ENCODE measurements at regions not wholly inside any gene's neighbourhood (a gene's known extent, or its start where the extent isn't known, plus 50 kb on each side); places are given as distances from the start of the nearest gene placed in this dataset.

- Mint-ChIP-seq H3K27ac (no peak overlapping the region), H3K4me1 (peaks cover 6% of the 10 kb centered on the region), H3K36me3 (ENCODE audit: low read depth) (no peaks in the 10 kb centered on the region), H3K4me3 (no peak overlapping the region), H3K9me3 (no peaks in the 10 kb centered on the region), H3K27me3 (ENCODE audit: insufficient read depth) (no peaks in the 10 kb centered on the region)
- DNase-seq = no peak
- Histone ChIP-seq H3K9me3 (ENCODE audit: control insufficient read depth, low read length) (no peaks in the 10 kb centered on the region), H3K27ac (ENCODE audit: low read depth, low read length) (no peak overlapping the region), H3K4me1 (ENCODE audit: control insufficient read depth, insufficient read depth, low read length) (no peaks in the 10 kb centered on the region), H3K4me3 (ENCODE audit: low read length) (no peak overlapping the region), H3K36me3 (ENCODE audit: control insufficient read depth, insufficient read depth, low read length) (no peaks in the 10 kb centered on the region), H3K27me3 (ENCODE audit: control insufficient read depth, insufficient read depth, low read length, poor library complexity, severe bottlenecking) (no peaks in the 10 kb centered on the region), H3K9ac (ENCODE audit: extremely low read depth, low read length, poor library complexity, severe bottlenecking) (no peak overlapping the region)
- TF ChIP-seq CTCF (conservative IDR thresholded peaks at IDR 0.05) = no peak
- WGBS, 2 experiments (ENCODE audit: insufficient coverage in 1 of 2, insufficient read length in 1 of 2) = 96 to 100% methylated on average over 1 to 2 of the region's 2 CpGs
These were observed 92.2 kb upstream of the SETBP1 start for GRCh38 chr18:44588508-44588907.

DNA sequence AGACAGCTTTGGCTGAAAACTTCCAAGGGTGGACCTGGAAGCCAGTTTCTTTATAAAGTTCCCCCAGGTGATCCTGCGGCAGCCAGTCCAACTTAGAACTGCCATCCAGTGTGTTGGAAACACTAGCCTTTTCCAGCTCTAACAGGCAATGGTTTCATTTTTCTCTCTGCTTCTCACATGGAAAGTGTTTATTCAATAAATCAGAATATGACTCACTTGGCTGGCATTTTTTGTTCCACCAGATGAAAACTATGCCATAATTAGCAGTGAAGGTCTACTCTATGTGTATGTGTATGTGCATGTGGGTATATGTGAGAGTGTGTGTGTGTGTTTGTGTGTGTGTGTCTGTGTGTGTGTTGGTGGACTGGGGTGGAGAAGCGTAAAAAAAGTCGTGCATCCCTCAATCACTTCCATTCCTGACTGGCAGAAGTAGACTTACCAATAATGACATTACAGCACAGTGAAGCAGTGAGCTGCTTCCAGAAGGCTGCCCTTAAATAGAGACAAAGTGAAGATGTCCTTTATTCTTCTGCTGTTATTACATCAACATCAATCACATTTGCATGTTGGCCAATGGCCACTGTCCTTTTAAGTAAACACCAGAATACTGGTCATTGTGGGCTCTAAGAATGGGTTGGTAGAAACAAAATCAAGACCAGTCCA is 90.9 kb upstream of the SETBP1 start:
- no peaks in the 10 kb centered on the region for H3K27me3 ChIP-seq (ENCODE audit: control insufficient read depth, insufficient read depth, low read length, poor library complexity, severe bottlenecking)
- Mint-ChIP-seq H3K4me3 (no peak overlapping the region), H3K27ac (no peak overlapping the region), H3K9me3 (no peaks in the 10 kb centered on the region), H3K36me3 (ENCODE audit: low read depth) (no peaks in the 10 kb centered on the region), H3K27me3 (ENCODE audit: insufficient read depth) (no peaks in the 10 kb centered on the region), H3K4me1 (peaks cover 10% of the 10 kb centered on the region)
- H3K9ac ChIP-seq (ENCODE audit: extremely low read depth, low read length, poor library complexity, severe bottlenecking) = no peak overlapping the region
- WGBS, 2 experiments (ENCODE audit: insufficient coverage in 1 of 2, insufficient read length in 1 of 2) = 86 to 96% methylated on average over 1 to 3 of the region's 3 CpGs
- TF ChIP-seq CTCF (conservative IDR thresholded peaks at IDR 0.05) = no peak
- H3K27ac ChIP-seq (ENCODE audit: low read depth, low read length) = no peak overlapping the region
- no peak overlapping the region for H3K4me3 ChIP-seq (ENCODE audit: low read length)
- no peak for DNase-seq
- no peaks in the 10 kb centered on the region for H3K36me3 ChIP-seq (ENCODE audit: control insufficient read depth, insufficient read depth, low read length)
- no peaks in the 10 kb centered on the region for H3K4me1 ChIP-seq (ENCODE audit: control insufficient read depth, insufficient read depth, low read length)
- H3K9me3 ChIP-seq (ENCODE audit: control insufficient read depth, low read length) = no peaks in the 10 kb centered on the region

- WGBS, 2 experiments (ENCODE audit: insufficient coverage in 1 of 2, insufficient read length in 1 of 2) = 88 to 96% methylated on average over 1 of the region's 1 CpG
- H3K9me3 Mint-ChIP-seq = no peaks in the 10 kb centered on the region
- no peak for TF ChIP-seq CTCF (conservative IDR thresholded peaks at IDR 0.05)
- H3K36me3 ChIP-seq (ENCODE audit: control insufficient read depth, insufficient read depth, low read length) = no peaks in the 10 kb centered on the region
- no peak overlapping the region for H3K4me3 Mint-ChIP-seq
- peaks cover 10% of the 10 kb centered on the region for H3K4me1 Mint-ChIP-seq
- DNase-seq = no peak
- no peaks in the 10 kb centered on the region for H3K4me1 ChIP-seq (ENCODE audit: control insufficient read depth, insufficient read depth, low read length)
- no peak overlapping the region for H3K27ac ChIP-seq (ENCODE audit: low read depth, low read length)
- no peaks in the 10 kb centered on the region for H3K36me3 Mint-ChIP-seq (ENCODE audit: low read depth)
- H3K27me3 ChIP-seq (ENCODE audit: control insufficient read depth, insufficient read depth, low read length, poor library complexity, severe bottlenecking) = no peaks in the 10 kb centered on the region
- H3K4me3 ChIP-seq (ENCODE audit: low read length) = no peak overlapping the region
- H3K27me3 Mint-ChIP-seq (ENCODE audit: insufficient read depth) = no peaks in the 10 kb centered on the region
- H3K27ac Mint-ChIP-seq = no peak overlapping the region
- no peaks in the 10 kb centered on the region for H3K9me3 ChIP-seq (ENCODE audit: control insufficient read depth, low read length)
- H3K9ac ChIP-seq (ENCODE audit: extremely low read depth, low read length, poor library complexity, severe bottlenecking) = no peak overlapping the region
These were observed 89.6 kb upstream of the SETBP1 start for GRCh38 chr18:44590956-44591670.

All from endodermal cell (in vitro differentiated cells).